MM.1S (cell line): ENCODE measurements at regions not wholly inside any gene's neighbourhood (a gene's known extent, or its start where the extent isn't known, plus 50 kb on each side); places are given as distances from the start of the nearest gene placed in this dataset.

Experiments used
- DNase-seq: peaks from one replicate; pipeline ENCODE4 v3.0.0-alpha.2; 2015
- H2AFZ ChIP-seq: fragments of 300-600 bp; sonication (generic); 2 replicates; pipeline ENCODE4 v1.6.0; 2016; ENCODE audit warnings: antibody characterized with exemption, low read length
- H3F3A ChIP-seq: fragments of 300-600 bp; sonication (generic); 2 replicates; pipeline ENCODE4 v1.6.1; 2016; ENCODE audit warnings: mild to moderate bottlenecking, antibody characterized with exemption, low read length, moderate library complexity, mixed read lengths; ENCODE audit not compliant: insufficient read depth
- H3K27ac ChIP-seq: fragments of 300-600 bp; sonication (generic); 2 replicates; pipeline ENCODE4 v1.5.1; 2016; ENCODE audit warnings: mild to moderate bottlenecking, low read length
- H3K27me3 ChIP-seq: fragments of 300-600 bp; sonication (generic); replicated peaks from 2 replicates; pipeline ENCODE4 v1.6.0; 2016; ENCODE audit warnings: low read length; ENCODE audit not compliant: insufficient read depth
- H3K36me3 ChIP-seq: fragments of 300-600 bp; sonication (generic); replicated peaks from 2 replicates; pipeline ENCODE4 v1.6.1; 2016; ENCODE audit warnings: mild to moderate bottlenecking, low read length, mixed read lengths; ENCODE audit not compliant: insufficient read depth
- H3K4me1 ChIP-seq: fragments of 300-600 bp; sonication (generic); 2 replicates; pipeline ENCODE4 v1.6.1; 2016; ENCODE audit warnings: low read length, mixed read lengths
- H3K4me2 ChIP-seq: fragments of 300-600 bp; sonication (generic); 2 replicates; pipeline ENCODE4 v1.6.0; 2016; ENCODE audit warnings: low read depth, low read length
- H3K4me3 ChIP-seq: fragments of 300-600 bp; sonication (generic); 2 replicates; pipeline ENCODE4 v1.5.1; 2016; ENCODE audit warnings: low read length, mixed read lengths
- H3K79me2 ChIP-seq: fragments of 300-600 bp; sonication (generic); 2 replicates; pipeline ENCODE4 v1.6.1; 2016; ENCODE audit warnings: mixed run types, low read length, mixed read lengths
- H3K9ac ChIP-seq: fragments of 300-600 bp; sonication (generic); 2 replicates; pipeline ENCODE4 v1.6.1; 2016; ENCODE audit warnings: low read length, mixed read lengths
- H3K9me2 ChIP-seq: fragments of 300-600 bp; sonication (generic); replicated peaks from 2 replicates; pipeline ENCODE4 v1.6.1; 2016; ENCODE audit warnings: mild to moderate bottlenecking, low read length, mixed read lengths; ENCODE audit not compliant: insufficient read depth
- H3K9me3 ChIP-seq: fragments of 300-600 bp; sonication (generic); replicated peaks from 2 replicates; pipeline ENCODE4 v1.6.1; 2016; ENCODE audit warnings: mild to moderate bottlenecking, low read length, mixed read lengths; ENCODE audit not compliant: insufficient read depth
- H4K20me1 ChIP-seq: fragments of 300-600 bp; sonication (generic); 2 replicates; pipeline ENCODE4 v1.6.1; 2016; ENCODE audit warnings: mild to moderate bottlenecking, low read length, moderate library complexity, mixed read lengths; ENCODE audit not compliant: insufficient read depth
- EZH2 ChIP-seq: fragments of 300-600 bp; sonication (generic); optimal IDR thresholded peaks from 2 replicates; pipeline ENCODE3; 2017; ENCODE audit warnings: low read depth, mild to moderate bottlenecking, antibody characterized with exemption, low read length, mixed read lengths
- EZH2phosphoT487 ChIP-seq: fragments of 300-600 bp; sonication (generic); IDR thresholded peaks from 2 replicates; pipeline ENCODE4 v1.6.1; 2018; ENCODE audit warnings: antibody characterized with exemption, low read length
- TF ChIP-seq, protein P1 (sequence below): fragments of 300-600 bp; sonication (generic); IDR thresholded peaks from 2 replicates; pipeline ENCODE4 v1.5.1; 2016; ENCODE audit warnings: antibody characterized with exemption, low read length, mixed read lengths

DNA sequence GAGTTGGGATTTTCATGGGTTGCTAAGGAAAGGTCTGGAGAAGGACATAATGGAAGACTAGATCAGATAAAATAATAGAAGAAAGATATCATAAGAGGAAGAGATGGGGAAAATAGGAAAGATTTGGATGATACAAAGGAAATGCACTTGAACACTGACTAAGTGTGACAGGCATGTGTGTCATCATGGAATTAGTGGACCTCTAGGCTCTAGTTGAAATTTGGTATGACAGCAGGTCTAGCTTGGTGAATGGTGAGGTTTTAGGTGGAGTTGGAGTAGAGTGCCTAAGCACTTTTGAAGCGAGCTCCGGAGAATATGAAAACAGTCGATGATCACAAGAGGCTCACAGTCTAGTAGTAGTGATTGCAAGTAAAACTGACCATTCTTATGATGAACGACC, 73.0 kb upstream of the PTGS2 start:
- Histone ChIP-seq H3K36me3 (no peaks in the 10 kb centered on the region), H3K9me3 (no peaks in the 10 kb centered on the region), H3K27ac (no peak overlapping the region), H3K4me2 (peak overlapping the region; percentile 11), H3F3A (0 out of 2 replicates have a peak, but pooled peaks cover 4% of the 10 kb centered on the region), H3K27me3 (no peaks in the 10 kb centered on the region), H2AFZ (no peak overlapping the region), H3K4me3 (no peak overlapping the region), H3K9ac (no peak overlapping the region), H3K9me2 (no peaks in the 10 kb centered on the region), H3K79me2 (no peaks in the 10 kb centered on the region), H3K4me1 (peaks cover 26% of the 10 kb centered on the region), H4K20me1 (no peaks in the 10 kb centered on the region)
- TF ChIP-seq EZH2phosphoT487 = no peak
- TF ChIP-seq EZH2 = no peak
- TF ChIP-seq, protein P1, sequence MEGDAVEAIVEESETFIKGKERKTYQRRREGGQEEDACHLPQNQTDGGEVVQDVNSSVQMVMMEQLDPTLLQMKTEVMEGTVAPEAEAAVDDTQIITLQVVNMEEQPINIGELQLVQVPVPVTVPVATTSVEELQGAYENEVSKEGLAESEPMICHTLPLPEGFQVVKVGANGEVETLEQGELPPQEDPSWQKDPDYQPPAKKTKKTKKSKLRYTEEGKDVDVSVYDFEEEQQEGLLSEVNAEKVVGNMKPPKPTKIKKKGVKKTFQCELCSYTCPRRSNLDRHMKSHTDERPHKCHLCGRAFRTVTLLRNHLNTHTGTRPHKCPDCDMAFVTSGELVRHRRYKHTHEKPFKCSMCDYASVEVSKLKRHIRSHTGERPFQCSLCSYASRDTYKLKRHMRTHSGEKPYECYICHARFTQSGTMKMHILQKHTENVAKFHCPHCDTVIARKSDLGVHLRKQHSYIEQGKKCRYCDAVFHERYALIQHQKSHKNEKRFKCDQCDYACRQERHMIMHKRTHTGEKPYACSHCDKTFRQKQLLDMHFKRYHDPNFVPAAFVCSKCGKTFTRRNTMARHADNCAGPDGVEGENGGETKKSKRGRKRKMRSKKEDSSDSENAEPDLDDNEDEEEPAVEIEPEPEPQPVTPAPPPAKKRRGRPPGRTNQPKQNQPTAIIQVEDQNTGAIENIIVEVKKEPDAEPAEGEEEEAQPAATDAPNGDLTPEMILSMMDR = no peak
- DNase-seq = no peak

DNA sequence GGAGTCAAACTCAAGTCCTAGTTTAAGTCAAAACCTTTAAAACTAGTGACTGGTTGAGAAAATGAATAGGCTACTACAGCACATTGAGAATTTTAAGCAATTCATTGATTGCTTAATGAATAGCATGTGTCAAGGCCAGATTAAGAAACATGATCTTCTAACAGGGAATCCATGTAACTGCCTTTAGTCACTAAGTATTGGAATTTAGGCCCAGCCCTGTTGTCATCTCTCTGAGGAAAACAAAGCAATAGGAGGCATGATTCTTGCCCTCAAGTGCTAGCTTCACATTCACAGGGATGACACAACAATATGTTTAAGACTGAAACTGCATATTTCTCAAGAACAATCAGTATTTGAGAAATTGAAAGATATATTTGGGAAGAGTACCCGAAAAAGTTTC, 70.0 kb upstream of the PTGS2 start:
- Histone ChIP-seq H3K36me3 (no peaks in the 10 kb centered on the region), H3K4me3 (no peak overlapping the region), H3K9me3 (no peaks in the 10 kb centered on the region), H3K9ac (no peak overlapping the region), H4K20me1 (no peaks in the 10 kb centered on the region), H3K4me2 (no peak overlapping the region), H3K27ac (no peak overlapping the region), H2AFZ (no peak overlapping the region), H3K4me1 (peaks cover 16% of the 10 kb centered on the region), H3F3A (0 out of 2 replicates have a peak, but pooled peaks cover 4% of the 10 kb centered on the region), H3K27me3 (no peaks in the 10 kb centered on the region), H3K79me2 (no peaks in the 10 kb centered on the region), H3K9me2 (no peaks in the 10 kb centered on the region)
- no peak for DNase-seq
- no peak for TF ChIP-seq EZH2
- TF ChIP-seq, protein P1 = no peak

DNA sequence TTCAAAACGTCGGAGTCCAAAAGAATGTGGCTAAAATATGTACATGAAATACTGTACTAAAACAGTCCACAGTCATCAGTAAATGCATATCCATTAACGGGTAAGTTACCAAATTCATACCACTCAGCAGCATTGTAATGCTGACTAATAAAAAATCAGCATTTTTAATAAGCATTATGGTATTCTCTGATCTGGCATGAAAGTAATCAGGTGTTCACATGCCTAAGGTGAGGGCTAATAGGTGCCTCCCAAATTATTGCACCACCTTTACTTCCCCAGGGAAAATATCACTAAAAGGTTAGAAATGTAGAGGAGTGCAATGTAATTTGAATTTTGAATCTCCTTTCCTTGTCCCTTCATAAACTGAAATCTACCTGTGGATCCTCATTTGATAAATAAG, 69.6 kb upstream of the PTGS2 start:
- H3K4me2 ChIP-seq = no peak overlapping the region
- 0 out of 2 replicates have a peak, but pooled peaks cover 4% of the 10 kb centered on the region for H3F3A ChIP-seq
- DNase-seq = no peak
- H3K9me3 ChIP-seq = no peaks in the 10 kb centered on the region
- no peaks in the 10 kb centered on the region for H3K79me2 ChIP-seq
- peaks cover 14% of the 10 kb centered on the region for H3K4me1 ChIP-seq
- TF ChIP-seq EZH2phosphoT487 = no peak
- TF ChIP-seq EZH2 = no peak
- TF ChIP-seq, protein P1 = no peak
- no peaks in the 10 kb centered on the region for H3K9me2 ChIP-seq
- no peak overlapping the region for H3K4me3 ChIP-seq
- no peak overlapping the region for H3K9ac ChIP-seq
- H4K20me1 ChIP-seq = no peaks in the 10 kb centered on the region
- H3K27ac ChIP-seq = no peak overlapping the region
- no peak overlapping the region for H2AFZ ChIP-seq
- H3K27me3 ChIP-seq = no peaks in the 10 kb centered on the region
- no peaks in the 10 kb centered on the region for H3K36me3 ChIP-seq

DNA sequence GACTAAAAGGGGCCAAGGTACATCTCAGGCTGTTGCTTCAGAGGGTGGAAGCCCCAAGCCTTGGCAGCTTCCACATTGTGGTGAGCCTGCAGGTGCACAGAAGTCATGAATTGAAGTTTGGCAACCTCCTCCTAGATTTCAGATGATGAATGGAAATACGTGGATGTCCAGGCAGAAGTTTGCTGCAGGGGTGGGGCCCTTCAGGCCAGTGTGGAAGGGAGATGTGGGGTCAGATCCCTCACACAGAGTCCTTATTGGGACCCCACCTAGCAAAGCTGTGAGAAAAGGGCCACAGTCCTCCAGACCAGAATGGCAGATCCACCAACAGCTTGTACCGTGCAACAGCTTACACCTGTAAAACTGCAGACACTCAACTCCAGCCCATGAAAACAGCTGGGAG, 67.4 kb upstream of the PTGS2 start:
- Histone ChIP-seq H2AFZ (no peak overlapping the region), H3K4me1 (peaks cover 3% of the 10 kb centered on the region), H3F3A (no peaks in the 10 kb centered on the region), H3K9me3 (no peaks in the 10 kb centered on the region), H3K4me2 (no peak overlapping the region), H3K27me3 (no peaks in the 10 kb centered on the region), H3K9ac (no peak overlapping the region), H3K79me2 (no peaks in the 10 kb centered on the region), H3K4me3 (no peak overlapping the region), H4K20me1 (no peaks in the 10 kb centered on the region), H3K9me2 (no peaks in the 10 kb centered on the region), H3K27ac (no peak overlapping the region), H3K36me3 (no peaks in the 10 kb centered on the region)
- no peak for DNase-seq
- TF ChIP-seq EZH2 (no peak), EZH2phosphoT487 (no peak)
- TF ChIP-seq, protein P1 = no peak
